ENCODE measurements at regions not wholly inside any gene's neighbourhood (a gene's known extent, or its start where the extent isn't known, plus 50 kb on each side); places are given as distances from the start of the nearest gene placed in this dataset.

GRCh38 chr12:69091442-69092017 lies 147.8 kb upstream of the CPSF6 start:
- DNase-seq (ENCODE audit: low read depth, low spot score): no peak
- H3K27ac ChIP-seq: no peak overlapping the region

- H3K27ac ChIP-seq: no peak overlapping the region
- no peak for DNase-seq (ENCODE audit: low read depth, low spot score)
Observed at GRCh38 chr12:69092137-69092536, 147.2 kb upstream of the CPSF6 start.

- DNase-seq (ENCODE audit: low read depth, low spot score): no peak
- no peak overlapping the region for H3K27ac ChIP-seq
Observed at GRCh38 chr12:69094606-69095216, 144.7 kb upstream of the CPSF6 start.

- H3K27ac ChIP-seq: no peak overlapping the region
- no peak for DNase-seq (ENCODE audit: low read depth, low spot score)
Observed at GRCh38 chr12:69095765-69096477, 143.4 kb upstream of the CPSF6 start.

GRCh38 chr12:69096669-69097335 lies 142.6 kb upstream of the CPSF6 start:
- H3K27ac ChIP-seq: no peak overlapping the region
- DNase-seq (ENCODE audit: low read depth, low spot score): no peak

GRCh38 chr12:69097619-69098368 lies 141.6 kb upstream of the CPSF6 start:
- no peak overlapping the region for H3K27ac ChIP-seq
- peak; percentile 10 for DNase-seq (ENCODE audit: low read depth, low spot score)

GRCh38 chr12:69099201-69099837 lies 140.1 kb upstream of the CPSF6 start:
- DNase-seq (ENCODE audit: low read depth, low spot score): no peak

GRCh38 chr12:69101505-69101904 lies 137.9 kb upstream of the CPSF6 start:
- DNase-seq (ENCODE audit: low read depth, low spot score): no peak
- H3K27ac ChIP-seq: no peak overlapping the region

More at GRCh38 chr12:69099201-69099837, 140.1 kb upstream of the CPSF6 start:
- no peak overlapping the region for H3K27ac ChIP-seq

GRCh38 chr12:69102856-69103255 lies 136.5 kb upstream of the CPSF6 start:
- no peak overlapping the region for H3K27ac ChIP-seq
- DNase-seq (ENCODE audit: low read depth, low spot score): no peak

GRCh38 chr12:69105101-69105962 lies 134.0 kb upstream of the CPSF6 start:
- H3K27ac ChIP-seq: no peak overlapping the region
- no peak for DNase-seq (ENCODE audit: low read depth, low spot score)

GRCh38 chr12:69106482-69107118 lies 132.8 kb upstream of the CPSF6 start:
- no peak overlapping the region for H3K27ac ChIP-seq
- no peak for DNase-seq (ENCODE audit: low read depth, low spot score)

GRCh38 chr12:69107541-69107940 lies 131.8 kb upstream of the CPSF6 start:
- no peak for DNase-seq (ENCODE audit: low read depth, low spot score)
- H3K27ac ChIP-seq: no peak overlapping the region

GRCh38 chr12:69108037-69108436 lies 131.3 kb upstream of the CPSF6 start:
- H3K27ac ChIP-seq: no peak overlapping the region
- no peak for DNase-seq (ENCODE audit: low read depth, low spot score)

- no peak for DNase-seq (ENCODE audit: low read depth, low spot score)
- H3K27ac ChIP-seq: no peak overlapping the region
Observed at GRCh38 chr12:69112616-69113015, 126.8 kb upstream of the CPSF6 start.

GRCh38 chr12:69115099-69115498 lies 124.3 kb upstream of the CPSF6 start:
- no peak for DNase-seq (ENCODE audit: low read depth, low spot score)
- H3K27ac ChIP-seq: no peak overlapping the region

- H3K27ac ChIP-seq: no peak overlapping the region
- DNase-seq (ENCODE audit: low read depth, low spot score): no peak
Observed at GRCh38 chr12:69115951-69116350, 123.4 kb upstream of the CPSF6 start.

- no peak overlapping the region for H3K27ac ChIP-seq
- DNase-seq (ENCODE audit: low read depth, low spot score): no peak
Observed at GRCh38 chr12:69117566-69118266, 121.7 kb upstream of the CPSF6 start.

- H3K27ac ChIP-seq: no peak overlapping the region
- no peak for DNase-seq (ENCODE audit: low read depth, low spot score)
Observed at GRCh38 chr12:69118516-69118915, 120.9 kb upstream of the CPSF6 start.

All from epithelial cell of prostate (primary cell).